B cell (primary cell): ENCODE measurements at regions not wholly inside any gene's neighbourhood (a gene's known extent, or its start where the extent isn't known, plus 50 kb on each side); places are given as distances from the start of the nearest gene placed in this dataset.

Experiments used
- ATAC-seq: fragments of 200-7000 bp; cut with Tn5 transposase; one replicate; pipeline ENCODE4 v1.10.0; 2021; ENCODE audit warnings: low read depth, mild to moderate bottlenecking, moderate number of reproducible peaks, moderate library complexity
- CTCF ChIA-PET: fragments of 350-600 bp; sonication (Branson Sonifier 250); formaldehyde crosslinking; loops from one replicate; lab custom pipeline; 2021; ENCODE audit warnings: antibody characterized with exemption, inconsistent platforms; lab: Charles Lee
- POLR2A ChIA-PET: fragments of 350-600 bp; sonication (Branson Sonifier 250); formaldehyde crosslinking; loops from one replicate; lab custom pipeline; 2021; ENCODE audit warnings: antibody characterized with exemption; lab: Charles Lee
- DNase-seq: peaks from one replicate; pipeline ENCODE4 v3.0.0; 2013
- H2AFZ ChIP-seq: 2 replicates; pipeline ENCODE4 v1.6.1; 2012; ENCODE audit warnings: mild to moderate bottlenecking, low read depth, low read length; ENCODE audit not compliant: insufficient read depth, poor library complexity, severe bottlenecking
- H3K27ac ChIP-seq, 2 donors: 1 replicate in 1 of 2; 2 replicates in 1 of 2; pipeline ENCODE4 v1.5.1; 2012 to 2013; ENCODE audit warnings: low read length in 2 of 2, mild to moderate bottlenecking in 2 of 2, moderate library complexity in 1 of 2
- H3K27me3 ChIP-seq, 4 experiments: fragments of 200-600 bp in 1 of 4; sonication (generic) in 1 of 4; replicated peaks in 1 of 4; 1 replicate in 2 of 4; 2 replicates in 2 of 4; pipeline versions ENCODE4 v1.6.1 to v1.7.0; 2013 to 2016; ENCODE audit warnings: low read length in 3 of 4, mild to moderate bottlenecking in 2 of 4, mixed read lengths in 1 of 4, moderate library complexity in 1 of 4; ENCODE audit not compliant: insufficient read depth in 4 of 4, control insufficient read depth in 3 of 4; ENCODE audit errors: control extremely low read depth in 1 of 4
- H3K36me3 ChIP-seq, 2 experiments: replicated peaks in 1 of 2; 1 replicate in 1 of 2; 2 replicates in 1 of 2; pipeline versions ENCODE4 v1.6.1 to v1.7.1; 2013; ENCODE audit warnings: low read length in 1 of 2; ENCODE audit not compliant: insufficient read depth in 2 of 2, control insufficient read depth in 1 of 2; ENCODE audit errors: control extremely low read depth in 1 of 2, extremely low read depth in 1 of 2
- H3K4me1 ChIP-seq, 2 donors: fragments of 200-600 bp in 1 of 2; sonication (generic) in 1 of 2; 1 replicate in 1 of 2; 2 replicates in 1 of 2; pipeline versions ENCODE4 v1.5.1 to v1.6.1; 2013 to 2017; ENCODE audit warnings: low read length in 2 of 2; ENCODE audit not compliant: control insufficient read depth in 2 of 2, insufficient read depth in 2 of 2
- H3K4me2 ChIP-seq: replicated peaks from 2 replicates; pipeline ENCODE3; 2012; ENCODE audit warnings: mild to moderate bottlenecking, low read depth, low read length; ENCODE audit not compliant: poor library complexity, severe bottlenecking
- H3K4me3 ChIP-seq, 5 experiments: fragments of 200-600 bp in 1 of 5; sonication (generic) in 1 of 5; 1 replicate in 3 of 5; 2 replicates in 2 of 5; pipeline versions ENCODE4 v1.5.1 to v1.7.0; 2011 to 2016; ENCODE audit warnings: low read length in 4 of 5, mild to moderate bottlenecking in 4 of 5, low read depth in 2 of 5, control low read depth in 1 of 5, moderate library complexity in 1 of 5; ENCODE audit not compliant: insufficient read depth in 1 of 5; ENCODE audit errors: control extremely low read depth in 1 of 5, extremely low read depth in 1 of 5
- H3K79me2 ChIP-seq: fragments of 200-600 bp; sonication (generic); one replicate; pipeline ENCODE4 v1.6.0; 2016; ENCODE audit warnings: low read length; ENCODE audit not compliant: control insufficient read depth, insufficient read depth
- H3K9ac ChIP-seq: fragments of 200-600 bp; sonication (generic); 2 replicates; pipeline ENCODE4 v1.6.1; 2017; ENCODE audit warnings: mild to moderate bottlenecking, low read length, moderate library complexity
- H3K9me3 ChIP-seq, 3 donors: one replicate each; pipeline versions ENCODE4 v1.6.1 to v1.7.1; 2013; ENCODE audit warnings: low read length in 2 of 3; ENCODE audit not compliant: control insufficient read depth in 2 of 3, insufficient read depth in 1 of 3; ENCODE audit errors: control extremely low read depth in 1 of 3
- H4K20me1 ChIP-seq: 2 replicates; pipeline ENCODE4 v1.6.0; 2012; ENCODE audit warnings: mild to moderate bottlenecking, low read length; ENCODE audit not compliant: insufficient read depth, control insufficient read depth, poor library complexity, severe bottlenecking
- H3K27ac Mint-ChIP-seq: one replicate; pipeline ENCODE4 v1.8.0; 2021; ENCODE audit warnings: mixed read lengths
- H3K27me3 Mint-ChIP-seq: one replicate; pipeline ENCODE4 v1.8.0; 2021; ENCODE audit warnings: mixed read lengths
- H3K4me1 Mint-ChIP-seq: one replicate; pipeline ENCODE4 v1.8.0; 2021; ENCODE audit warnings: mixed read lengths
- H3K4me3 Mint-ChIP-seq: one replicate; pipeline ENCODE4 v1.8.0; 2021; ENCODE audit warnings: mixed read lengths
- H3K9me3 Mint-ChIP-seq: one replicate; pipeline ENCODE4 v1.8.0; 2022; ENCODE audit warnings: mixed read lengths; ENCODE audit not compliant: insufficient read depth
- CTCF ChIP-seq: fragments of 200-600 bp; IDR thresholded peaks from one replicate; pipeline ENCODE4 v1.8.0; 2022; ENCODE audit warnings: antibody characterized with exemption, mild to moderate bottlenecking
- EZH2 ChIP-seq: IDR thresholded peaks from 2 replicates; pipeline ENCODE4 v1.6.1; 2012; ENCODE audit warnings: borderline replicate concordance, low read depth, mild to moderate bottlenecking, moderate library complexity, low read length; ENCODE audit not compliant: insufficient read depth, poor library complexity, severe bottlenecking
- WGBS: methylation state at CpG from one replicate; pipeline ENCODE4 v1.1.5; 2013; ENCODE audit warnings: missing lambda C conversion rate; ENCODE audit not compliant: insufficient coverage; 5-methylcytosine and 5-hydroxymethylcytosine counted together
- intact Hi-C: fragments of 100-400 bp; cut with micrococcal nuclease; formaldehyde crosslinking; loops from one replicate; pipeline ENCODE4 v1.10.0; 2022

GRCh38 chr5:124798890-124799289 is 52.5 kb upstream of the ZNF608 start:
- ChIA-PET CTCF (interaction anchor here (1.5 kb wide), 1 partner anchor 8 kb away, joined by 3 read pairs; no protein-coding TSS in a partner anchor), POLR2A (no interaction called here)
- ATAC-seq: no peak
- H3K4me3 ChIP-seq: no peak overlapping the region
- H3K36me3 ChIP-seq: no peaks in the 10 kb centered on the region
- H2AFZ ChIP-seq: no peak overlapping the region
- TF ChIP-seq CTCF (no peak), EZH2 (no peak)
- peaks cover 6% of the 10 kb centered on the region for H3K4me1 Mint-ChIP-seq
- no peak overlapping the region for H3K9ac ChIP-seq
- H3K27ac Mint-ChIP-seq: no peak overlapping the region
- H4K20me1 ChIP-seq: no peaks in the 10 kb centered on the region
- no peaks in the 10 kb centered on the region for H3K27me3 ChIP-seq
- WGBS: 100% methylated on average over 2 of the region's 3 CpGs
- H3K4me1 ChIP-seq: no peaks in the 10 kb centered on the region
- H3K9me3 ChIP-seq: no peaks in the 10 kb centered on the region
- no peak for DNase-seq
- H3K4me3 Mint-ChIP-seq: no peak overlapping the region
- no peaks in the 10 kb centered on the region for H3K79me2 ChIP-seq
- no peak overlapping the region for H3K4me2 ChIP-seq
- intact Hi-C loops: no loop called here
- H3K27ac ChIP-seq: no peak overlapping the region
- H3K9me3 Mint-ChIP-seq: no peaks in the 10 kb centered on the region
- no peaks in the 10 kb centered on the region for H3K27me3 Mint-ChIP-seq

GRCh38 chr5:124801551-124801950 is 55.1 kb upstream of the ZNF608 start:
- DNase-seq (no peak), ATAC-seq (no peak)
- 77% methylated on average over 2 of the region's 3 CpGs for WGBS
- Histone ChIP-seq H3K36me3 (no peaks in the 10 kb centered on the region), H3K9ac (no peak overlapping the region), H3K27ac (no peak overlapping the region), H3K9me3 (no peaks in the 10 kb centered on the region), H3K79me2 (no peaks in the 10 kb centered on the region), H3K4me2 (no peak overlapping the region), H3K4me1 (no peaks in the 10 kb centered on the region), H4K20me1 (no peaks in the 10 kb centered on the region), H3K4me3 (no peak overlapping the region), H3K27me3 (no peaks in the 10 kb centered on the region), H2AFZ (no peak overlapping the region)
- no peaks in the 10 kb centered on the region for H3K27me3 Mint-ChIP-seq
- H3K4me1 Mint-ChIP-seq: no peaks in the 10 kb centered on the region
- H3K4me3 Mint-ChIP-seq: no peak overlapping the region
- CTCF ChIA-PET: no interaction called here
- intact Hi-C loops: no loop called here
- TF ChIP-seq CTCF (no peak), EZH2 (no peak)
- H3K9me3 Mint-ChIP-seq: no peaks in the 10 kb centered on the region
- no peak overlapping the region for H3K27ac Mint-ChIP-seq
- POLR2A ChIA-PET: no interaction called here
